ENCODE measurements at regions not wholly inside any gene's neighbourhood (a gene's known extent, or its start where the extent isn't known, plus 50 kb on each side); places are given as distances from the start of the nearest gene placed in this dataset.
"Not testable (repeated sequence)": the region's sequence is repeated elsewhere in the genome, so short reads cannot be mapped to it uniquely, and the experiment has no call there.

- H3K9me3 ChIP-seq (ENCODE audit: control insufficient read depth, low read depth, low read length); H3K9ac ChIP-seq (ENCODE audit: low read length); H3K4me3 ChIP-seq (ENCODE audit: low read length): not testable (repeated sequence)
Observed at GRCh38 chr9:62931484-62931883, 1741.6 kb downstream of the SPATA31A7 start.

GRCh38 chr9:62952840-62953239, 1763.0 kb downstream of the SPATA31A7 start:
- H3K4me1 ChIP-seq (ENCODE audit: control insufficient read depth, low read depth, low read length); H3K27ac ChIP-seq (ENCODE audit: low read length); H3K9ac ChIP-seq (ENCODE audit: low read length); H3K4me3 ChIP-seq (ENCODE audit: low read length); H3K27me3 ChIP-seq (ENCODE audit: control insufficient read depth, insufficient read depth, low read length); H3K9me3 ChIP-seq (ENCODE audit: control insufficient read depth, low read depth, low read length); H3K36me3 ChIP-seq (ENCODE audit: control insufficient read depth, low read depth, low read length): not testable (repeated sequence)

More at GRCh38 chr9:62931484-62931883, 1741.6 kb downstream of the SPATA31A7 start:
- H3K27ac ChIP-seq (ENCODE audit: low read length); H3K4me1 ChIP-seq (ENCODE audit: control insufficient read depth, low read depth, low read length); H3K27me3 ChIP-seq (ENCODE audit: control insufficient read depth, insufficient read depth, low read length); H3K36me3 ChIP-seq (ENCODE audit: control insufficient read depth, low read depth, low read length): not testable (repeated sequence)

All from iPS-18a (cell line).